K562 (cell line): ENCODE measurements at regions not wholly inside any gene's neighbourhood (a gene's known extent, or its start where the extent isn't known, plus 50 kb on each side); places are given as distances from the start of the nearest gene placed in this dataset.

Experiments used
- ATAC-seq: fragments of 200-7000 bp; cut with Tn5 transposase; 3 replicates; pipeline ENCODE4 v1.9.1; 2020; ENCODE audit warnings: moderate library complexity
- BruUV-seq: library from RNA; stranded (reverse); fragments of 400-500 nt; replicated peaks from 2 replicates; lab custom pipeline; 2021; lab: Mats Ljungman, UMichigan
- CTCF ChIA-PET: fragments of 300-600 bp; formaldehyde crosslinking; extraction: SDS; loops from one replicate; lab custom pipeline; 2021; ENCODE audit warnings: low intra/inter-chr PET ratio; lab: Yijun Ruan, JAX
- POLR2A ChIA-PET: fragments of 300-600, 350-650 bp; sonication (Branson Sonifier 250); formaldehyde crosslinking; extraction: SDS; loops from one replicate; lab custom pipeline; 2021; ENCODE audit warnings: antibody characterized with exemption, inconsistent platforms; lab: Yijun Ruan, JAX
- DNase-seq, 4 experiments: peaks; one replicate each; pipeline versions ENCODE4 v3.0.0 to v3.0.0-alpha.2; 2011 to 2018; ENCODE audit warnings: low spot score in 3 of 4, mixed read lengths in 3 of 4; ENCODE audit errors: extremely low read depth in 1 of 4
- FAIRE-seq: peaks from 2 replicates; lab custom pipeline; 2011; peaks lifted over from hg19 to GRCh38; lab: Jason Lieb, UNC
- H2AFZ ChIP-seq: 2 replicates; pipeline ENCODE4 v1.6.0; 2011; ENCODE audit warnings: low read depth, low read length, control low read depth, inconsistent platforms
- H3K27ac ChIP-seq: fragments of 200-600 bp; 3 replicates; pipeline ENCODE4 v1.8.0; 2011; ENCODE audit warnings: low read depth, mild to moderate bottlenecking, control low read depth, inconsistent platforms, low read length, moderate library complexity, mixed read lengths; ENCODE audit errors: extremely low read depth
- H3K27me3 ChIP-seq, 2 experiments: fragments of 300-600 bp in 1 of 2; 2 replicates in 1 of 2; 3 replicates in 1 of 2; pipeline versions ENCODE4 v1.6.0 to v1.8.0; 2011; ENCODE audit warnings: inconsistent platforms in 2 of 2, low read length in 2 of 2, mild to moderate bottlenecking in 1 of 2, mixed read lengths in 1 of 2, moderate library complexity in 1 of 2; ENCODE audit not compliant: control insufficient read depth in 2 of 2, insufficient read depth in 2 of 2
- H3K36me3 ChIP-seq: fragments of 300-600 bp; 3 replicates; pipeline ENCODE4 v1.8.0; 2011; ENCODE audit warnings: mild to moderate bottlenecking, low read length, inconsistent platforms; ENCODE audit not compliant: control insufficient read depth, insufficient read depth
- H3K4me1 ChIP-seq, 2 experiments: fragments of 200-600 bp in 1 of 2; replicated peaks in 1 of 2; 2 replicates in 1 of 2; 3 replicates in 1 of 2; pipeline versions ENCODE4 v1.5.1 to v1.8.0; 2011; ENCODE audit warnings: inconsistent platforms in 2 of 2, low read length in 2 of 2, mild to moderate bottlenecking in 1 of 2, mixed read lengths in 1 of 2, moderate library complexity in 1 of 2; ENCODE audit not compliant: control insufficient read depth in 2 of 2, insufficient read depth in 2 of 2
- H3K4me2 ChIP-seq: 2 replicates; pipeline ENCODE4 v1.6.1; 2011; ENCODE audit warnings: low read length, control low read depth, inconsistent platforms, mixed read lengths; ENCODE audit not compliant: insufficient read depth
- H3K4me3 ChIP-seq: fragments of 200-600 bp; sonication (generic), shearing (Covaris generic); 2 replicates; pipeline ENCODE4 v1.5.1; 2016; ENCODE audit warnings: control low read depth, inconsistent platforms
- H3K79me2 ChIP-seq: fragments of 200-600 bp; 3 replicates; pipeline ENCODE4 v1.8.0; 2011; ENCODE audit warnings: low read length, inconsistent platforms; ENCODE audit not compliant: control insufficient read depth, insufficient read depth
- H3K9ac ChIP-seq, 2 experiments: 2 replicates each; pipeline versions ENCODE4 v1.6.0 to v1.6.1; 2011; ENCODE audit warnings: low read depth in 2 of 2, low read length in 2 of 2, control low read depth in 1 of 2, inconsistent platforms in 1 of 2, mild to moderate bottlenecking in 1 of 2, mixed read lengths in 1 of 2; ENCODE audit not compliant: insufficient read depth in 1 of 2
- H3K9me1 ChIP-seq: one replicate; pipeline ENCODE4 v1.6.0; 2011; ENCODE audit warnings: inconsistent platforms, mild to moderate bottlenecking, low read length, moderate library complexity; ENCODE audit not compliant: control insufficient read depth, insufficient read depth
- H3K9me3 ChIP-seq: replicated peaks from 2 replicates; pipeline ENCODE4 v1.5.1; 2011; ENCODE audit warnings: low read depth, low read length, inconsistent platforms; ENCODE audit not compliant: control insufficient read depth, insufficient read depth
- H4K20me1 ChIP-seq: replicated peaks from 2 replicates; pipeline ENCODE4 v1.6.1; 2011; ENCODE audit warnings: low read length, inconsistent platforms, mixed read lengths; ENCODE audit not compliant: control insufficient read depth, insufficient read depth
- BCOR ChIP-seq: fragments of 450-650 bp; IDR thresholded peaks from 2 replicates; pipeline ENCODE4 v1.6.1; 2016
- CGGBP1 ChIP-seq: fragments of 250-450 bp; sonication (Bioruptor Pico); IDR thresholded peaks from 2 replicates; pipeline ENCODE4 v1.9.0; 2021; ENCODE audit warnings: mild to moderate bottlenecking
- DLX4 ChIP-seq: fragments of 250-450 bp; sonication (Bioruptor Pico); IDR thresholded peaks from 2 replicates; pipeline ENCODE4 v1.6.1; 2021; ENCODE audit warnings: mild to moderate bottlenecking
- ELK3 ChIP-seq: fragments of 450-650 bp; formaldehyde crosslinking; IDR thresholded peaks from 2 replicates; pipeline ENCODE4 v1.4.0; 2020; ENCODE audit warnings: mild to moderate bottlenecking
- ID3 ChIP-seq, 2 experiments: fragments of 250-450 bp in 1 of 2; fragments of 450-650 bp in 1 of 2; sonication (Bioruptor Pico) in 1 of 2; IDR thresholded peaks; 2 replicates each; pipeline versions ENCODE4 v1.6.1 to v1.8.0; 2016 to 2021; ENCODE audit warnings: mild to moderate bottlenecking in 2 of 2, moderate library complexity in 2 of 2, missing compliant biosample characterization in 1 of 2, missing genetic modification characterization in 1 of 2
- MAFK ChIP-seq: IDR thresholded peaks from 2 replicates; pipeline ENCODE4 v1.6.1; 2011; ENCODE audit warnings: low read length, improper control_type of control experiment
- POU5F1 ChIP-seq: fragments of 150-350 bp; IDR thresholded peaks from 2 replicates; pipeline ENCODE4 v1.6.1; 2014; ENCODE audit warnings: borderline replicate concordance, low read length, low read depth, mild to moderate bottlenecking; ENCODE audit not compliant: partially characterized antibody
- SRSF7 ChIP-seq: fragments of 200-400 bp; formaldehyde crosslinking; optimal IDR thresholded peaks from 2 replicates; pipeline ENCODE3; 2017; ENCODE audit warnings: mild to moderate bottlenecking, low read depth, low read length
- TSHZ1 ChIP-seq: fragments of 250-450 bp; sonication (Bioruptor Pico); IDR thresholded peaks from 2 replicates; pipeline ENCODE4 v1.4.0; 2020; ENCODE audit warnings: mild to moderate bottlenecking, moderate library complexity
- ZNF395 ChIP-seq: fragments of 200-800 bp; sonication (Bioruptor generic); IDR thresholded peaks from 2 replicates; pipeline ENCODE4 v1.6.1; 2017; ENCODE audit warnings: missing genetic modification characterization, missing compliant biosample characterization
- ZNF766 ChIP-seq: fragments of 200-800 bp; sonication (Bioruptor generic); conservative IDR thresholded peaks from 2 replicates; pipeline ENCODE4 v1.6.1; 2016; ENCODE audit warnings: missing genetic modification characterization, missing compliant biosample characterization
- ZNF785 ChIP-seq: fragments of 250-450 bp; sonication (Bioruptor Pico); IDR thresholded peaks from 2 replicates; pipeline ENCODE4 v1.4.0; 2020; ENCODE audit warnings: mild to moderate bottlenecking
- ZNF830 ChIP-seq: fragments of 250-450 bp; sonication (Bioruptor Pico); IDR thresholded peaks from 2 replicates; pipeline ENCODE4 v1.5.0; 2021; ENCODE audit warnings: mild to moderate bottlenecking
- WGBS: fragments of 100-300 bp; shearing (Covaris generic); methylation state at CpG from one replicate; pipeline ENCODE4 v1.1.6; 2016; ENCODE audit warnings: low coverage, mixed read lengths; ENCODE audit not compliant: insufficient coverage; ENCODE audit errors: missing lambda C conversion rate; 5-methylcytosine and 5-hydroxymethylcytosine counted together
- in situ Hi-C: fragments of 300-500 bp; cut with MboI; formaldehyde crosslinking; loops from 4 replicates; pipeline ENCODE4 v1.15.0; 2018; ENCODE audit warnings: inconsistent platforms, mixed read lengths
- intact Hi-C: fragments of 100-400 bp; cut with micrococcal nuclease; formaldehyde crosslinking; loops from 2 replicates; pipeline ENCODE4 v1.14.2; 2022

- in situ Hi-C loops (no loop called here), intact Hi-C loops (no loop called here)
- Histone ChIP-seq H3K9me1 (no peaks in the 10 kb centered on the region), H3K4me1 (no peaks in the 10 kb centered on the region; a peak in 1 of 5 replicates), H4K20me1 (no peaks in the 10 kb centered on the region), H2AFZ (no peak overlapping the region), H3K9me3 (no peaks in the 10 kb centered on the region), H3K36me3 (no peaks in the 10 kb centered on the region), H3K9ac (no peak overlapping the region), H3K27ac (no peak overlapping the region), H3K4me2 (no peak overlapping the region), H3K79me2 (no peaks in the 10 kb centered on the region), H3K4me3 (no peak overlapping the region), H3K27me3 (peaks cover 0 to 42% of the 10 kb centered on the region in 2 experiments; a peak in 2 of 5 replicates)
- ATAC-seq, result 0 out of 3 replicates have a peak, but pooled peaks have one; percentile 44
- no peak for FAIRE-seq
- BruUV-seq, result no TSS peak
- peak; percentile 12 to 29 (median 20) for DNase-seq
- ChIA-PET CTCF (no interaction called here), POLR2A (interaction anchor here (0.6 kb wide), 1 partner anchor 376 kb away, joined by 4 read pairs; no protein-coding TSS in a partner anchor)
- WGBS, result 10% methylated on average over 10 of the region's 10 CpGs
- TF ChIP-seq DLX4 (CRISPR knock-in tag), result no peak
- no peak for TF ChIP-seq ZNF785 (CRISPR knock-in tag)
- TF ChIP-seq MAFK, result peak; percentile 81
- no peak for TF ChIP-seq ZNF830 (CRISPR knock-in tag)
- no peak for TF ChIP-seq SRSF7
- no peak for TF ChIP-seq ELK3 (CRISPR knock-in tag)
- TF ChIP-seq ZNF395 (CRISPR knock-in tag), result no peak
- TF ChIP-seq ID3 (CRISPR knock-in tag; IDR thresholded peaks at IDR 0.05), result no peak
- no peak for TF ChIP-seq ID3 (tag; IDR thresholded peaks at IDR 0.05)
- no peak for TF ChIP-seq POU5F1
- TF ChIP-seq CGGBP1 (CRISPR knock-in tag), result no peak
- no peak for TF ChIP-seq TSHZ1
- no peak for TF ChIP-seq ZNF766 (CRISPR knock-in tag)
- no peak for TF ChIP-seq BCOR
Observed at GRCh38 chr10:118958984-118959925, 70.3 kb upstream of the NANOS1 start.
